Keratinocyte (primary cell): ENCODE measurements at regions not wholly inside any gene's neighbourhood (a gene's known extent, or its start where the extent isn't known, plus 50 kb on each side); places are given as distances from the start of the nearest gene placed in this dataset.

Experiments used
- DNase-seq: peaks from one replicate; pipeline ENCODE4 v3.0.0-alpha.2; 2011; ENCODE audit warnings: low read depth, missing footprints, low spot score
- FAIRE-seq: peaks from 2 replicates; lab custom pipeline; 2011; peaks lifted over from hg19 to GRCh38; lab: Jason Lieb, UNC
- H2AFZ ChIP-seq: 2 replicates; pipeline ENCODE4 v1.6.0; 2012; ENCODE audit warnings: low read length, control low read depth, inconsistent platforms; ENCODE audit not compliant: control insufficient read depth
- H3K27ac ChIP-seq: 2 replicates; pipeline ENCODE4 v1.5.1; 2011; ENCODE audit warnings: low read length; ENCODE audit not compliant: control insufficient read depth, insufficient read depth
- H3K27me3 ChIP-seq: 3 replicates; pipeline ENCODE4 v1.6.0; 2011; ENCODE audit warnings: low read length; ENCODE audit not compliant: control insufficient read depth, insufficient read depth; ENCODE audit errors: extremely low read depth
- H3K36me3 ChIP-seq, 2 experiments: 2 replicates in 1 of 2; 3 replicates in 1 of 2; pipeline ENCODE4 v1.5.1; 2011; ENCODE audit warnings: low read length in 2 of 2, mild to moderate bottlenecking in 1 of 2; ENCODE audit not compliant: control insufficient read depth in 2 of 2, insufficient read depth in 2 of 2; ENCODE audit errors: extremely low read depth in 1 of 2
- H3K4me1 ChIP-seq: 3 replicates; pipeline ENCODE4 v1.5.1; 2011; ENCODE audit warnings: low read length; ENCODE audit not compliant: control insufficient read depth, insufficient read depth; ENCODE audit errors: extremely low read depth
- H3K4me2 ChIP-seq: 3 replicates; pipeline ENCODE4 v1.6.0; 2011; ENCODE audit warnings: low read depth, low read length; ENCODE audit not compliant: control insufficient read depth, insufficient read depth; ENCODE audit errors: extremely low read depth
- H3K4me3 ChIP-seq, 3 experiments: fragments of 200-600 bp in 1 of 3; sonication (generic) in 1 of 3; 2 replicates in 2 of 3; 3 replicates in 1 of 3; pipeline ENCODE4 v1.5.1; 2011 to 2016; ENCODE audit warnings: low read length in 3 of 3, mild to moderate bottlenecking in 3 of 3, control low read depth in 2 of 3, inconsistent platforms in 1 of 3, low read depth in 1 of 3, mixed read lengths in 1 of 3, mixed run types in 1 of 3, moderate library complexity in 1 of 3; ENCODE audit not compliant: control insufficient read depth in 2 of 3, insufficient read depth in 2 of 3; ENCODE audit errors: extremely low read depth in 1 of 3
- H3K79me2 ChIP-seq: 2 replicates; pipeline ENCODE4 v1.6.0; 2012; ENCODE audit warnings: low read length; ENCODE audit not compliant: control insufficient read depth, insufficient read depth
- H3K9ac ChIP-seq: 3 replicates; pipeline ENCODE4 v1.6.0; 2011; ENCODE audit warnings: low read length; ENCODE audit not compliant: control insufficient read depth, insufficient read depth; ENCODE audit errors: extremely low read depth
- H3K9me1 ChIP-seq: 3 replicates; pipeline ENCODE4 v1.6.0; 2011; ENCODE audit warnings: low read length; ENCODE audit not compliant: control insufficient read depth, insufficient read depth; ENCODE audit errors: extremely low read depth
- H3K9me3 ChIP-seq: 2 replicates; pipeline ENCODE4 v1.5.1; 2012; ENCODE audit warnings: low read depth, low read length; ENCODE audit not compliant: control insufficient read depth
- H4K20me1 ChIP-seq: 3 replicates; pipeline ENCODE4 v1.6.0; 2011; ENCODE audit warnings: low read length; ENCODE audit not compliant: control insufficient read depth, insufficient read depth; ENCODE audit errors: extremely low read depth
- CTCF ChIP-seq, 3 experiments: IDR thresholded peaks in 1 of 3; conservative IDR thresholded peaks in 1 of 3; optimal IDR thresholded peaks in 1 of 3; 2 replicates in 2 of 3; 3 replicates in 1 of 3; pipeline versions ENCODE3 to v1.5.1; 2011; ENCODE audit warnings: low read length in 3 of 3, mild to moderate bottlenecking in 3 of 3, moderate library complexity in 2 of 3, control low read depth in 1 of 3, inconsistent platforms in 1 of 3; ENCODE audit not compliant: insufficient read depth in 2 of 3; ENCODE audit errors: extremely low read depth in 1 of 3
- EZH2 ChIP-seq: IDR thresholded peaks from one replicate; pipeline ENCODE4 v1.6.1; 2012; ENCODE audit warnings: inconsistent platforms, mild to moderate bottlenecking, low read length, moderate library complexity
- dilution Hi-C: fragments of 300-500 bp; cut with MboI; formaldehyde crosslinking; loops from one replicate; pipeline ENCODE4 v1.7.0; 2020; ENCODE audit warnings: low sequenced_read_pairs; ENCODE audit not compliant: extremely low pct_ligation_motif_present
- small RNA-seq, 3 experiments: library from RNA; depleted of rRNA; stranded (forward); fragments of <200 nt; gene quantifications; one replicate each; pipeline ENCODE3, GENCODE V24; 2012; ENCODE audit warnings: low read depth in 3 of 3, low replicate concordance in 1 of 3; ENCODE audit not compliant: insufficient read length in 3 of 3

- no peaks in the 10 kb centered on the region for H3K9me3 ChIP-seq
- no peaks in the 10 kb centered on the region for H3K27me3 ChIP-seq
- dilution Hi-C loops, result no loop called here
- H2AFZ ChIP-seq, result no peak overlapping the region
- H3K27ac ChIP-seq, result no peak overlapping the region
- no peak overlapping the region for H3K4me2 ChIP-seq
- H3K79me2 ChIP-seq, result no peaks in the 10 kb centered on the region
- H3K36me3 ChIP-seq, result no peaks in the 10 kb centered on the region
- no peak overlapping the region for H3K4me3 ChIP-seq
- H3K9me1 ChIP-seq, result no peaks in the 10 kb centered on the region
- no peak for DNase-seq
- no peak overlapping the region for H3K9ac ChIP-seq
- TF ChIP-seq CTCF (optimal IDR thresholded peaks at IDR 0.05 in 1 of 3, IDR thresholded peaks at IDR 0.05 in 1 of 3, conservative IDR thresholded peaks at IDR 0.05 in 1 of 3; ENCODE audit: extremely low read depth in 1 of 3, insufficient read depth in 2 of 3, low read length in 3 of 3), result no peak
- H4K20me1 ChIP-seq, result no peaks in the 10 kb centered on the region
- no peak for FAIRE-seq
- H3K4me1 ChIP-seq, result no peaks in the 10 kb centered on the region
Measured at GRCh38 chr4:22635692-22636091, 57.0 kb upstream of the GBA3 start.

- H3K9me1 ChIP-seq, result no peaks in the 10 kb centered on the region
- H3K27ac ChIP-seq, result no peak overlapping the region
- no peaks in the 10 kb centered on the region for H3K9me3 ChIP-seq
- H3K4me2 ChIP-seq, result no peak overlapping the region
- H3K4me1 ChIP-seq, result no peaks in the 10 kb centered on the region
- no peaks in the 10 kb centered on the region for H3K27me3 ChIP-seq
- dilution Hi-C loops, result no loop called here
- no peak for FAIRE-seq
- DNase-seq, result no peak
- H4K20me1 ChIP-seq, result no peaks in the 10 kb centered on the region
- no peak for TF ChIP-seq CTCF (optimal IDR thresholded peaks at IDR 0.05 in 1 of 3, IDR thresholded peaks at IDR 0.05 in 1 of 3, conservative IDR thresholded peaks at IDR 0.05 in 1 of 3; ENCODE audit: extremely low read depth in 1 of 3, insufficient read depth in 2 of 3, low read length in 3 of 3)
- TF ChIP-seq EZH2, result no peak
- H3K79me2 ChIP-seq, result no peaks in the 10 kb centered on the region
- no peak overlapping the region for H3K9ac ChIP-seq
- no peaks in the 10 kb centered on the region for H3K36me3 ChIP-seq
- H2AFZ ChIP-seq, result no peak overlapping the region
- no peak overlapping the region for H3K4me3 ChIP-seq
Measured at GRCh38 chr4:22637306-22637705, 55.4 kb upstream of the GBA3 start.

Small RNA genes lying in the stretch of these regions (small RNA-seq; reads per million reads assigned to genes)
- 0 reads per million in 3 experiments for gene AC098583.1
